22Rv1 (cell line): ENCODE measurements at regions not wholly inside any gene's neighbourhood (a gene's known extent, or its start where the extent isn't known, plus 50 kb on each side); places are given as distances from the start of the nearest gene placed in this dataset.

ENCODE experiments used
- ZFX ChIP-seq: fragments of 450-650 bp; IDR thresholded peaks from 2 replicates; pipeline ENCODE4 v1.6.1; 2017; ENCODE audit warnings: antibody characterized with exemption, borderline replicate concordance
- TF ChIP-seq, protein P1 (sequence below): fragments of 450-650 bp; IDR thresholded peaks from 2 replicates; pipeline ENCODE4 v1.5.1; 2017; ENCODE audit warnings: mild to moderate bottlenecking

GRCh38 chr3:182521339-182521738, 272.0 kb upstream of the ATP11B start:
- TF ChIP-seq, protein P1, sequence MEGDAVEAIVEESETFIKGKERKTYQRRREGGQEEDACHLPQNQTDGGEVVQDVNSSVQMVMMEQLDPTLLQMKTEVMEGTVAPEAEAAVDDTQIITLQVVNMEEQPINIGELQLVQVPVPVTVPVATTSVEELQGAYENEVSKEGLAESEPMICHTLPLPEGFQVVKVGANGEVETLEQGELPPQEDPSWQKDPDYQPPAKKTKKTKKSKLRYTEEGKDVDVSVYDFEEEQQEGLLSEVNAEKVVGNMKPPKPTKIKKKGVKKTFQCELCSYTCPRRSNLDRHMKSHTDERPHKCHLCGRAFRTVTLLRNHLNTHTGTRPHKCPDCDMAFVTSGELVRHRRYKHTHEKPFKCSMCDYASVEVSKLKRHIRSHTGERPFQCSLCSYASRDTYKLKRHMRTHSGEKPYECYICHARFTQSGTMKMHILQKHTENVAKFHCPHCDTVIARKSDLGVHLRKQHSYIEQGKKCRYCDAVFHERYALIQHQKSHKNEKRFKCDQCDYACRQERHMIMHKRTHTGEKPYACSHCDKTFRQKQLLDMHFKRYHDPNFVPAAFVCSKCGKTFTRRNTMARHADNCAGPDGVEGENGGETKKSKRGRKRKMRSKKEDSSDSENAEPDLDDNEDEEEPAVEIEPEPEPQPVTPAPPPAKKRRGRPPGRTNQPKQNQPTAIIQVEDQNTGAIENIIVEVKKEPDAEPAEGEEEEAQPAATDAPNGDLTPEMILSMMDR = no peak
- no peak for TF ChIP-seq ZFX
